Spleen (tissue), 11 donors: ENCODE measurements at regions not wholly inside any gene's neighbourhood (a gene's known extent, or its start where the extent isn't known, plus 50 kb on each side); places are given as distances from the start of the nearest gene placed in this dataset.

Experiments
- DNase-seq: peaks from one replicate; pipeline ENCODE4 v3.0.0-alpha.2; 2020
- H3K27ac ChIP-seq, 8 donors: fragments of 200-600 bp; sonication (generic) in 7 of 8; 1 replicate in 4 of 8; 2 replicates in 4 of 8; pipeline versions ENCODE4 v1.5.0 to v1.8.0; 2016 to 2021; ENCODE audit warnings: inconsistent platforms in 4 of 8, mild to moderate bottlenecking in 4 of 8, moderate library complexity in 1 of 8
- H3K27me3 ChIP-seq, 7 donors: fragments of 200-600 bp; sonication (generic) in 6 of 7; replicated peaks in 1 of 7; 1 replicate in 4 of 7; 2 replicates in 3 of 7; pipeline versions ENCODE4 v1.5.0 to v1.8.0; 2016 to 2021; ENCODE audit warnings: inconsistent platforms in 3 of 7, mild to moderate bottlenecking in 1 of 7
- H3K36me3 ChIP-seq, 6 donors: fragments of 200-600 bp; sonication (generic) in 5 of 6; 1 replicate in 4 of 6; 2 replicates in 2 of 6; pipeline versions ENCODE4 v1.5.0 to v1.8.0; 2016 to 2021; ENCODE audit warnings: inconsistent platforms in 2 of 6
- H3K4me1 ChIP-seq, 6 donors: fragments of 200-600 bp; sonication (generic) in 5 of 6; 1 replicate in 3 of 6; 2 replicates in 3 of 6; pipeline versions ENCODE4 v1.5.0 to v1.8.0; 2016 to 2021; ENCODE audit warnings: inconsistent platforms in 3 of 6
- H3K4me3 ChIP-seq, 8 donors: fragments of 200-600 bp; sonication (generic) in 7 of 8; 1 replicate in 4 of 8; 2 replicates in 4 of 8; pipeline versions ENCODE4 v1.5.0 to v1.8.0; 2016 to 2021; ENCODE audit warnings: inconsistent platforms in 4 of 8, mild to moderate bottlenecking in 4 of 8, moderate library complexity in 2 of 8
- H3K9me3 ChIP-seq, 8 donors: fragments of 200-600 bp; sonication (generic) in 7 of 8; 1 replicate in 4 of 8; 2 replicates in 4 of 8; pipeline versions ENCODE4 v1.5.0 to v1.8.0; 2016 to 2021; ENCODE audit warnings: inconsistent platforms in 4 of 8
- POLR2A ChIP-seq, 3 donors: fragments of 450-650 bp; IDR thresholded peaks; one replicate each; pipeline ENCODE4 v1.5.1; 2017; ENCODE audit warnings: antibody characterized with exemption in 3 of 3, mild to moderate bottlenecking in 1 of 3
- POLR2AphosphoS5 ChIP-seq, 3 donors: sonication (generic); formaldehyde crosslinking; IDR thresholded peaks; one replicate each; pipeline ENCODE4 v1.5.1; 2017; ENCODE audit warnings: antibody characterized with exemption in 3 of 3
- WGBS, 5 donors: extraction: QIAGEN DNeasy Blood & Tissue Kit in 3 of 5; methylation state at CpG; one replicate each; pipeline versions ENCODE4 v1.1.5 to v1.1.7; 2013 to 2018; 5-methylcytosine and 5-hydroxymethylcytosine counted together
- intact Hi-C: fragments of 100-400 bp; cut with DNase I; formaldehyde crosslinking; loops from one replicate; pipeline ENCODE4 v1.15.0; 2023; ENCODE audit warnings: low total_unique reads
- TF ChIP-seq, protein P1 (sequence below), 11 experiments: fragments of 200-600 bp in 7 of 11; fragments of 450-650 bp in 4 of 11; sonication (generic) in 4 of 11; IDR thresholded peaks in 8 of 11; conservative IDR thresholded peaks in 3 of 11; 1 replicate in 7 of 11; 2 replicates in 4 of 11; pipeline versions ENCODE4 v1.4.0 to v1.8.0; 2016 to 2021; ENCODE audit warnings: antibody characterized with exemption in 11 of 11, inconsistent platforms in 4 of 11, mild to moderate bottlenecking in 1 of 11
- donor health status: healthy with polysubstance abuse.
- donor health status: DM: no; HTN: no; CAD: no; lungs with moderate emphysema.
- donor health status: DM: no; HTN: no; CAD: no.
- donor health status: Bipolar disorder and iron deficiency.
- donor health status: healthy.
- donor health status: DM: no; HTN: no; CAD: no.
- donor health status: DM: yes; HTN: yes; CAD: no.

DNA sequence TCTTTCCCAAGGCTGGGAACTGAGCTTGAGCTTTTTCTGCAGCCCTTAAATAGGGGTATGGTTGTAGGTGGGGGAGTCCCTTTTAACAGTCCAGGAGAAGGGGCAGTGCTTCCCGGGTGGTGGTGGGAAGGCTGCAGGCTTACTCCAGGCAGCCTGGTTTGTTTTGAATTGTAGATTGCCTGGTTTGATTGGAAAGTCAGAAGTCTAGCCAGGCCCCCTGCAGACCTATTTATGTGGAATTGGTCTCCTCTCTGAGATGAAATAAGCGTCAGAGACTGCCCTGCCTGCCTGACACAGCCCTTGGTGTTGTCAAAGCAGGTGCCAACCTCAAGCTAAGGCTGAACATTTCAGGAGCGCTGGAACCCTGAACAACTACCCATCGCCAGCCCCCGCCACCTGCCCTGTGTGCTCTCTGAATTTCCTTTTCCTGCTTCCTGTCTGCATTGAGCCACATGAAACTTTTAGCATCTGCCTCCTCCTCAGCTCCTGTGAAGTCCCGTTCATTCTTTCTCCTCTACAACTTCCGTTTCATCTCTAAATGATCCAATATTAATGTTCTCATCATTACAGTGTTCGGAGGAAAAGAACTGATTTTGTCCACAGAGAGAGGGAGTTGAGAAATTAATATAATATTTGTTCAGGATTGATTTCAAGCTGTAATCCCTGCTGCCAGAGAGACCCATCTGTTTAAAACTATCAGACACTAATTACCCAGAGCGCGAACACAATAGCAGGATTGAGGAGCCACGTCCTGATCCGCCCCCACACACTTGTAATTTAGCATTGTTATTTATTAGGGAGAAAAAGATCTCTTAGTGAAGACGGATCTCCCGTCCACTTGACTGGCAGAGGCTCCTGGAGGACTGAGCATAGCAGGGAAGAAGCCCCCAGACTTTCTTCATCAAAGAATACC is 136.5 kb downstream of the TRIM29 start:
- no peak for DNase-seq
- TF ChIP-seq POLR2AphosphoS5 (IDR thresholded peaks at IDR 0.05) (no peak), POLR2A (IDR thresholded peaks at IDR 0.05) (no peak)
- TF ChIP-seq, protein P1, sequence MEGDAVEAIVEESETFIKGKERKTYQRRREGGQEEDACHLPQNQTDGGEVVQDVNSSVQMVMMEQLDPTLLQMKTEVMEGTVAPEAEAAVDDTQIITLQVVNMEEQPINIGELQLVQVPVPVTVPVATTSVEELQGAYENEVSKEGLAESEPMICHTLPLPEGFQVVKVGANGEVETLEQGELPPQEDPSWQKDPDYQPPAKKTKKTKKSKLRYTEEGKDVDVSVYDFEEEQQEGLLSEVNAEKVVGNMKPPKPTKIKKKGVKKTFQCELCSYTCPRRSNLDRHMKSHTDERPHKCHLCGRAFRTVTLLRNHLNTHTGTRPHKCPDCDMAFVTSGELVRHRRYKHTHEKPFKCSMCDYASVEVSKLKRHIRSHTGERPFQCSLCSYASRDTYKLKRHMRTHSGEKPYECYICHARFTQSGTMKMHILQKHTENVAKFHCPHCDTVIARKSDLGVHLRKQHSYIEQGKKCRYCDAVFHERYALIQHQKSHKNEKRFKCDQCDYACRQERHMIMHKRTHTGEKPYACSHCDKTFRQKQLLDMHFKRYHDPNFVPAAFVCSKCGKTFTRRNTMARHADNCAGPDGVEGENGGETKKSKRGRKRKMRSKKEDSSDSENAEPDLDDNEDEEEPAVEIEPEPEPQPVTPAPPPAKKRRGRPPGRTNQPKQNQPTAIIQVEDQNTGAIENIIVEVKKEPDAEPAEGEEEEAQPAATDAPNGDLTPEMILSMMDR (IDR thresholded peaks at IDR 0.05 in 8 of 11, conservative IDR thresholded peaks at IDR 0.05 in 3 of 11) = no peak
- WGBS, 5 donors = 28 to 40% (median 31%) methylated on average over 14 of the region's 14 CpGs
- Histone ChIP-seq H3K27ac (no peak overlapping the region), H3K36me3 (no peaks in the 10 kb centered on the region), H3K27me3 (peaks cover 0 to 23% (median 0%) of the 10 kb centered on the region in 7 donors), H3K9me3 (no peaks in the 10 kb centered on the region), H3K4me3 (no peak overlapping the region), H3K4me1 (no peaks in the 10 kb centered on the region)
- intact Hi-C loops = no loop called here

- Histone ChIP-seq H3K9me3 (no peaks in the 10 kb centered on the region), H3K27ac (no peak overlapping the region), H3K4me3 (no peak overlapping the region), H3K4me1 (no peaks in the 10 kb centered on the region), H3K27me3 (peaks cover 0 to 43% (median 0%) of the 10 kb centered on the region in 7 donors), H3K36me3 (no peaks in the 10 kb centered on the region)
- TF ChIP-seq POLR2A (IDR thresholded peaks at IDR 0.05) (no peak), POLR2AphosphoS5 (IDR thresholded peaks at IDR 0.05) (no peak)
- TF ChIP-seq, protein P1 (IDR thresholded peaks at IDR 0.05 in 8 of 11, conservative IDR thresholded peaks at IDR 0.05 in 3 of 11) = no peak
- no peak for DNase-seq
- intact Hi-C loops = no loop called here
- whole genome bisulfite sequencing, 5 donors = 46 to 80% (median 61%) methylated on average over 2 of the region's 2 CpGs
These were observed 138.7 kb downstream of the TRIM29 start for GRCh38 chr11:119999220-119999619.

DNA sequence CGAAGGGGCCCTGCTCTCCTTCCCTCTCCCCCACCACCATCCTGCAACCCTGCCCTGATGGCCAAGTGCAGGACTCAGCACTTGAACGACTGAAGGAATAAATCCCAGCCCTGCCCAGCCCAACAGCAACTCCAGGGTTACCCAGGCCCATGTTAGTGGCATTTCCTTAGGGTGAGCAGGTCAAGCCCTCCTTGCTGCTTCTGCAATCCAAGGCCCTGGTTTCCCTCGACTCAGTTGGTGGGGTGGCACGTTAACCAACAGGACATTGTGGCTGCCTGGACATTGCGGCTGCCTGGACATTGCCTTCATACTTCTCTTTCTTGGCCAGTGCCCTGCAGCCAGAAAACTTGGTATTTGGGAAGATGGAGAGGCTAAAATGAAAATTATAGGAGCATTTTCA is 141.4 kb downstream of the TRIM29 start:
- 63 to 78% (median 71%) methylated on average over 5 of the region's 5 CpGs for WGBS, 5 donors
- intact Hi-C loops = no loop called here
- DNase-seq = no peak
- Histone ChIP-seq H3K27me3 (peaks cover 0 to 40% (median 0%) of the 10 kb centered on the region in 7 donors), H3K9me3 (no peaks in the 10 kb centered on the region), H3K36me3 (no peaks in the 10 kb centered on the region), H3K4me3 (no peak overlapping the region), H3K27ac (no peak overlapping the region), H3K4me1 (no peaks in the 10 kb centered on the region)
- TF ChIP-seq, protein P1 (IDR thresholded peaks at IDR 0.05 in 8 of 11, conservative IDR thresholded peaks at IDR 0.05 in 3 of 11) = no peak
- TF ChIP-seq POLR2A (IDR thresholded peaks at IDR 0.05) = no peak
- TF ChIP-seq POLR2AphosphoS5 (IDR thresholded peaks at IDR 0.05) = no peak

DNA sequence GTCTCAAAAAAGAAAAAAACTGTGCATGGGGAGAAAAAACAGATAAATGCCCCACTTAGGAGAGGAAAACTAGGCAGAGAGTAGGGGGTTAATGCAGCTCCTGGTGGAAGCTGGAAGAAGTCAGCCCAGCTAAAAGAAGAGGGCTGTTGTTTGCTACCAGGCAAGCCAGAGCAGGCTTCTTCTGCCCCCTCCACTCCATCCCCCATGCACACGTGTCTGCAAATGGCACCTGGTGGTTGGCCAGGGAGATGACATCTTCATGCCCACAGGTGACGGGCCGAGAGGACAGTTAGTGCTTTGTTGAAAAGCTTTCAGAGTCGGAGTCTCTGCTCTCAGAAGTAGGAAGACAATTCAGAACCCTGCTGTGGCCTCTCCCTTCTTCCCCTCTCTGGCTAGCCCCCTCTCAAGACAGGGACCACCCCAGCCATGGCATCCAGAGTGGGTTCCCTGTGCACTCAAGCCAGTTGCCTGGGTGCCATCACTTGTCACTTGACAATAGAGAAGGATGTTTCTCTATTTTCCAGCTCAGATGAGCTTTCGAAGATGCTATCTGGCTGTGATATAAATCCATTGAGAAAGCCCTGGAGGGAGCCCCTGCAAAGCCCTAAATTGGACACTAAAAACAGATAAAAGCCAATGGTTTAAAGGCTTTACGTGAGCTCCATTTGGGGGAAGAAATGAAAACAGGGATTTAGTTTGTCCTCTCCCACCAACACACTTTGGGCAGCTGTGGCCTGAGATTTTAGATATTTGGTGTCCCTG is 142.0 kb downstream of the TRIM29 start:
- no peak overlapping the region for H3K4me3 ChIP-seq
- H3K36me3 ChIP-seq = no peaks in the 10 kb centered on the region
- H3K27me3 ChIP-seq = peaks cover 0 to 37% (median 0%) of the 10 kb centered on the region in 7 donors
- H3K27ac ChIP-seq = no peak overlapping the region
- no peaks in the 10 kb centered on the region for H3K4me1 ChIP-seq
- H3K9me3 ChIP-seq = no peaks in the 10 kb centered on the region
- no peak for DNase-seq
- intact Hi-C loops = no loop called here
- 71 to 87% (median 76%) methylated on average over 6 of the region's 6 CpGs for WGBS, 5 donors
- TF ChIP-seq POLR2A (IDR thresholded peaks at IDR 0.05) (no peak), POLR2AphosphoS5 (IDR thresholded peaks at IDR 0.05) (no peak)
- TF ChIP-seq, protein P1 (IDR thresholded peaks at IDR 0.05 in 8 of 11, conservative IDR thresholded peaks at IDR 0.05 in 3 of 11) = no peak
